GM12878 (cell line): ENCODE measurements at regions not wholly inside any gene's neighbourhood (a gene's known extent, or its start where the extent isn't known, plus 50 kb on each side); places are given as distances from the start of the nearest gene placed in this dataset.
"Not testable (repeated sequence)": the region's sequence is repeated elsewhere in the genome, so short reads cannot be mapped to it uniquely, and the experiment has no call there.

Source experiments
- ATAC-seq: fragments of 200-7000 bp; cut with Tn5 transposase; 3 replicates; pipeline ENCODE4 v1.9.1; 2020; ENCODE audit warnings: mild to moderate bottlenecking, moderate library complexity
- BruUV-seq: library from RNA; stranded (reverse); fragments of 400-500 nt; replicated peaks from 2 replicates; lab custom pipeline; 2021; lab: Mats Ljungman, UMichigan
- CTCF ChIA-PET: fragments of 300-600 bp; sonication (Branson Sonifier 250); formaldehyde crosslinking; extraction: SDS; loops from one replicate; lab custom pipeline; 2021; ENCODE audit warnings: inconsistent platforms; lab: Yijun Ruan, JAX
- POLR2A ChIA-PET: fragments of 350-600 bp; formaldehyde crosslinking; extraction: SDS; loops from one replicate; lab custom pipeline; 2021; ENCODE audit warnings: inconsistent platforms; lab: Charles Lee
- RAD21 ChIA-PET: fragments of 300-600 bp; sonication (Branson Sonifier 250); formaldehyde crosslinking; loops from one replicate; lab custom pipeline; 2023; ENCODE audit warnings: antibody characterized with exemption; ENCODE audit not compliant: unreplicated experiment; lab: Charles Lee
- SMC1A ChIA-PET: fragments of 300-600 bp; sonication (Branson Sonifier 250); formaldehyde crosslinking; loops from one replicate; lab custom pipeline; 2023; ENCODE audit not compliant: unreplicated experiment, uncharacterized antibody; lab: Charles Lee
- DNase-seq: peaks from one replicate; pipeline ENCODE4 v3.0.0-alpha.2; 2011; ENCODE audit warnings: low read depth, low spot score
- FAIRE-seq: peaks from 3 replicates; lab custom pipeline; 2011; peaks lifted over from hg19 to GRCh38; lab: Jason Lieb, UNC
- H2AFZ ChIP-seq: 2 replicates; pipeline ENCODE4 v1.6.0; 2011; ENCODE audit warnings: low read depth, low read length, control low read depth; ENCODE audit not compliant: control insufficient read depth
- H3K27ac ChIP-seq: 2 replicates; pipeline ENCODE4 v1.5.1; 2011; ENCODE audit warnings: control low read depth; ENCODE audit not compliant: control insufficient read depth, insufficient read depth
- H3K27me3 ChIP-seq, 2 experiments: replicated peaks in 1 of 2; 2 replicates each; pipeline versions ENCODE4 v1.6.0 to v1.6.1; 2011; ENCODE audit warnings: low read length in 1 of 2; ENCODE audit not compliant: control insufficient read depth in 2 of 2, insufficient read depth in 2 of 2
- H3K36me3 ChIP-seq, 2 experiments: 2 replicates each; pipeline ENCODE4 v1.5.1; 2011; ENCODE audit warnings: low read length in 1 of 2; ENCODE audit not compliant: control insufficient read depth in 2 of 2, insufficient read depth in 2 of 2
- H3K4me1 ChIP-seq: 2 replicates; pipeline ENCODE4 v1.6.1; 2011; ENCODE audit warnings: mild to moderate bottlenecking, low read length, moderate library complexity, mixed read lengths; ENCODE audit not compliant: control insufficient read depth, insufficient read depth
- H3K4me2 ChIP-seq: 2 replicates; pipeline ENCODE4 v1.6.0; 2011; ENCODE audit warnings: control low read depth; ENCODE audit not compliant: control insufficient read depth, insufficient read depth
- H3K4me3 ChIP-seq: fragments of 200-600 bp; sonication (generic); 2 replicates; pipeline ENCODE4 v1.5.1; 2016
- H3K79me2 ChIP-seq: 2 replicates; pipeline ENCODE4 v1.6.0; 2011; ENCODE audit warnings: low read length; ENCODE audit not compliant: control insufficient read depth, insufficient read depth
- H3K9ac ChIP-seq: 2 replicates; pipeline ENCODE4 v1.8.0; 2011; ENCODE audit warnings: low read length, control low read depth, mixed read lengths; ENCODE audit not compliant: control insufficient read depth, insufficient read depth
- H3K9me3 ChIP-seq: replicated peaks from 3 replicates; pipeline ENCODE4 v1.5.1; 2011; ENCODE audit warnings: mild to moderate bottlenecking, low read length; ENCODE audit not compliant: control insufficient read depth, insufficient read depth
- H4K20me1 ChIP-seq: 2 replicates; pipeline ENCODE4 v1.6.0; 2011; ENCODE audit not compliant: control insufficient read depth, insufficient read depth
- CBX5 ChIP-seq: sonication (generic); IDR thresholded peaks from 2 replicates; pipeline ENCODE4 v1.6.1; 2016; ENCODE audit warnings: low read depth, moderate library complexity, mild to moderate bottlenecking, inconsistent platforms
- FOS ChIP-seq: IDR thresholded peaks from 3 replicates; pipeline ENCODE4 v1.6.1; 2011; ENCODE audit warnings: borderline replicate concordance; ENCODE audit not compliant: insufficient read length; ENCODE audit errors: extremely low read depth
- HDAC6 ChIP-seq: fragments of 200-600 bp; sonication (generic); IDR thresholded peaks from one replicate; pipeline ENCODE4 v1.8.0; 2017; ENCODE audit warnings: antibody characterized with exemption; ENCODE audit not compliant: unreplicated experiment
- NFYB ChIP-seq: IDR thresholded peaks from 2 replicates; pipeline ENCODE4 v1.6.1; 2011; ENCODE audit warnings: low read depth, mild to moderate bottlenecking, low read length, improper control_type of control experiment, moderate library complexity; ENCODE audit not compliant: insufficient read depth
- NR2C2 ChIP-seq: IDR thresholded peaks from 2 replicates; pipeline ENCODE4 v1.6.1; 2011; ENCODE audit warnings: borderline replicate concordance, low read depth; ENCODE audit not compliant: control insufficient read depth, insufficient read length
- STAT3 ChIP-seq: IDR thresholded peaks from 2 replicates; pipeline ENCODE4 v1.6.1; 2011; ENCODE audit warnings: low read depth, low read length, improper control_type of control experiment
- WGBS: methylation state at CpG from one replicate; pipeline ENCODE4 v1.1.6; 2016; ENCODE audit warnings: low lambda C conversion rate; ENCODE audit not compliant: insufficient replicate concordance, insufficient coverage; ENCODE audit errors: missing lambda C conversion rate; 5-methylcytosine and 5-hydroxymethylcytosine counted together
- in situ Hi-C: fragments of 300-500 bp; cut with MboI; formaldehyde crosslinking; loops from 9 replicates; pipeline ENCODE4 v1.14.3; 2018; ENCODE audit warnings: mixed read lengths
- intact Hi-C: fragments of 100-400 bp; cut with micrococcal nuclease; formaldehyde crosslinking; loops from one replicate; pipeline ENCODE4 v1.14.2; 2022; ENCODE audit not compliant: unreplicated experiment
- TF ChIP-seq, protein P1 (sequence below): IDR thresholded peaks from 2 replicates; pipeline ENCODE4 v1.6.1; 2011; ENCODE audit warnings: mild to moderate bottlenecking, low read depth, low read length, moderate library complexity; ENCODE audit not compliant: insufficient replicate concordance
- TF ChIP-seq, protein P2 (sequence below): fragments of 150-350 bp; IDR thresholded peaks from 2 replicates; pipeline ENCODE4 v1.6.1; 2014; ENCODE audit warnings: mild to moderate bottlenecking, low read depth, low read length

DNA sequence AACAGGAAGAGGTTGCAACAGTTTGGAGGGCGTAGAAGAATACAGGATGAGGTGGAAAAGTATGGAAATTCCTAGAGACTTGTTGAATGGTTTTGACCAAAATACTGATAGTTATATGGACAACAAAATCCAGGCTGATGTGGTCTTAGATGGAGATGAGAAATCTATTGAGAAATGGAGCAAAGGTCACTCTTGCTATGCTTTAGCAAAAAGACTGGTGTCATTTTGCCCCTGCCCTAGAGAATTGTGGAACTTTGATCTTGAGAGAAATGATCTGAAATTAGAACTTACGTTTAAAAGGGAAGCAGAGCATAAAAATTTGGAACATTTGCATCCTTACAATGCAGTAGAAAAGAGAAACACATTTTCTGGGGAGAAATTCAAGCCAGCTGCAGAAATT lies 686.9 kb upstream of the GBE1 start:
- Histone ChIP-seq H3K9me3 (no peaks in the 10 kb centered on the region), H3K79me2 (no peaks in the 10 kb centered on the region), H3K9ac (no peak overlapping the region), H2AFZ (no peak overlapping the region), H3K4me2 (no peak overlapping the region), H3K36me3 (no peaks in the 10 kb centered on the region), H3K4me3 (no peak overlapping the region), H3K27ac (no peak overlapping the region), H3K27me3 (no peaks in the 10 kb centered on the region), H3K4me1 (no peaks in the 10 kb centered on the region), H4K20me1 (no peaks in the 10 kb centered on the region)
- TF ChIP-seq NFYB (no peak), CBX5 (no peak), NR2C2 (no peak), FOS (no peak), HDAC6 (no peak), STAT3 (no peak)
- TF ChIP-seq, protein P1, sequence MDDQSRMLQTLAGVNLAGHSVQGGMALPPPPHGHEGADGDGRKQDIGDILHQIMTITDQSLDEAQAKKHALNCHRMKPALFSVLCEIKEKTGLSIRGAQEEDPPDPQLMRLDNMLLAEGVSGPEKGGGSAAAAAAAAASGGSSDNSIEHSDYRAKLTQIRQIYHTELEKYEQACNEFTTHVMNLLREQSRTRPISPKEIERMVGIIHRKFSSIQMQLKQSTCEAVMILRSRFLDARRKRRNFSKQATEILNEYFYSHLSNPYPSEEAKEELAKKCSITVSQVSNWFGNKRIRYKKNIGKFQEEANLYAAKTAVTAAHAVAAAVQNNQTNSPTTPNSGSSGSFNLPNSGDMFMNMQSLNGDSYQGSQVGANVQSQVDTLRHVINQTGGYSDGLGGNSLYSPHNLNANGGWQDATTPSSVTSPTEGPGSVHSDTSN, result no peak
- TF ChIP-seq, protein P2, sequence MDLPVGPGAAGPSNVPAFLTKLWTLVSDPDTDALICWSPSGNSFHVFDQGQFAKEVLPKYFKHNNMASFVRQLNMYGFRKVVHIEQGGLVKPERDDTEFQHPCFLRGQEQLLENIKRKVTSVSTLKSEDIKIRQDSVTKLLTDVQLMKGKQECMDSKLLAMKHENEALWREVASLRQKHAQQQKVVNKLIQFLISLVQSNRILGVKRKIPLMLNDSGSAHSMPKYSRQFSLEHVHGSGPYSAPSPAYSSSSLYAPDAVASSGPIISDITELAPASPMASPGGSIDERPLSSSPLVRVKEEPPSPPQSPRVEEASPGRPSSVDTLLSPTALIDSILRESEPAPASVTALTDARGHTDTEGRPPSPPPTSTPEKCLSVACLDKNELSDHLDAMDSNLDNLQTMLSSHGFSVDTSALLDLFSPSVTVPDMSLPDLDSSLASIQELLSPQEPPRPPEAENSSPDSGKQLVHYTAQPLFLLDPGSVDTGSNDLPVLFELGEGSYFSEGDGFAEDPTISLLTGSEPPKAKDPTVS, result no peak
- RAD21 ChIA-PET, result no interaction called here
- 0% methylated on average over 2 of the region's 2 CpGs for WGBS
- in situ Hi-C loops, result no loop called here
- POLR2A ChIA-PET, result no interaction called here
- no TSS peak for BruUV-seq
- no peak for DNase-seq
- no peak for ATAC-seq
- CTCF ChIA-PET, result no interaction called here
- intact Hi-C loops, result no loop called here
- SMC1A ChIA-PET, result no interaction called here
- no peak for FAIRE-seq

DNA sequence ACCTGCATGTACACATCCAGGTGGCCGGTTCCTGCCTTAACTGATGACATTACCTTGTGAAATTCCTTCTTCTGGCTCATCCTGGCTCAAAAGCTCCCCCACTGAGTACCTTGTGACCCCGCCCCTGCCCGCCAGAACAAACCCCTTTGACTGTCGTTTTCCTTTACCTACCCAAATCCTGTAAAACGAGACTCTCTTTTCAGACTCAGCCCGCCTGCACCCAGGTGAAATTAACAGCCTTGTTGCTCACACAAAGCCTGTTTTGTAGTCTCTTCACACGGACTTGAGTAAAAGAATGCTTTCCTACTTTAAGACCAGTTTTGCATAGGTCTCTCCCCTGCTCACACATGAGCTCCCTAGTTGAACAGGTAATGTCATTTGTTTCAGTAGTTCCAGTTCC lies 667.4 kb upstream of the GBE1 start:
- intact Hi-C loops, H3K4me1 ChIP-seq, H3K4me2 ChIP-seq, RAD21 ChIA-PET, H4K20me1 ChIP-seq, FAIRE-seq, H3K9me3 ChIP-seq, H3K9ac ChIP-seq, H3K4me3 ChIP-seq, DNase-seq, CTCF ChIA-PET, H3K79me2 ChIP-seq, BruUV-seq, in situ Hi-C loops, H2AFZ ChIP-seq, H3K27me3 ChIP-seq, POLR2A ChIA-PET, ATAC-seq, H3K36me3 ChIP-seq, H3K27ac ChIP-seq: not testable (repeated sequence)
- SMC1A ChIA-PET, result interaction anchor here (0.6 kb wide), 1 partner anchor 332 kb away, joined by 3 read pairs; no protein-coding TSS in a partner anchor
- 5% methylated on average over 7 of the region's 7 CpGs for WGBS
